ENCODE measurements at regions not wholly inside any gene's neighbourhood (a gene's known extent, or its start where the extent isn't known, plus 50 kb on each side); places are given as distances from the start of the nearest gene placed in this dataset.
A peak's percentile ranks its signal among the peaks of the same experiment; 100 is the strongest.

GRCh38 chr6:95408111-95408510 is 169.2 kb upstream of the MANEA start:
- no peak overlapping the region for H3K4me3 ChIP-seq (ENCODE audit: low read depth, low read length)
- TF ChIP-seq CTCF (IDR thresholded peaks at IDR 0.05; ENCODE audit: borderline replicate concordance, insufficient read depth, low read depth, low read length) = no peak

DNA sequence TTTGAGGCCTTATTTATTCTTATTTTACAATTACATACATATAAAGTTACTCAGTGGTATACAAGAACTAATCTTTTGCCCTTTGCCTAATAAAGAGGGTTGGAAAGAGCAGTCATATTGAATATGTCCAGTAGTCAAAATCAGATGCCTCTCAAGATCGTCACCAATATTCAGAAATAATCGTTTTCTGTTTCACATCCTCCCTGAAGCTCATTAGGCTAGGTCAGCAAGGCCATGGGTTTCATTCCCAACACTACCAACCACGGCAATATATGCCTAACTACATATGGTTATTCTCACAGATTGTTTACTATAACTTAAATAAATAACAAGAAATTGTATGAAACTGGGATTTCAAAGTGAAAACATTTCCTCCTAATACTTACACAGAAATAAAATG is 167.2 kb upstream of the MANEA start:
- no peak for TF ChIP-seq CTCF (IDR thresholded peaks at IDR 0.05; ENCODE audit: borderline replicate concordance, insufficient read depth, low read depth, low read length)

DNA sequence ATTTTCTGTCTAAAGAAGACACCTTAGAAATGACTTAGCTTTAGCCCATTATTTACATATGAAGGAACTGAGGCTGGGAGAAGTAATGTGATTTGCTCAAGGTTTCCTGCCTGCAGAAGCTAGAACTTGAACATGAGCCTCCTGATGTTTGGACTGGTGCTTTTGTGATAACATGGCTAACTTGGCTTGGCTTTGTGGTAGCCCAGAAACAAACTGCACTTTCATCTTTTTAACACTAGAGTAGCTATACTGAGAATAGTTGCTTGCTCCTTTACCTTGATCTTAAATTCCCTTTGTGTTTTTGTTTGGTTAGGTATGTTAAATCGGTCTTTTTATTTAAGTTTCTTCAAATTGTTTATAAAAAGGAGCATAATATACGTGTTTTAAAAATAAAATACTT is 163.5 kb upstream of the MANEA start:
- H3K4me3 ChIP-seq (ENCODE audit: low read depth, low read length) = no peak overlapping the region
- no peak for TF ChIP-seq CTCF (IDR thresholded peaks at IDR 0.05; ENCODE audit: borderline replicate concordance, insufficient read depth, low read depth, low read length)

More for the DNA sequence above, 167.2 kb upstream of the MANEA start:
- no peak overlapping the region for H3K4me3 ChIP-seq (ENCODE audit: low read depth, low read length)

DNA sequence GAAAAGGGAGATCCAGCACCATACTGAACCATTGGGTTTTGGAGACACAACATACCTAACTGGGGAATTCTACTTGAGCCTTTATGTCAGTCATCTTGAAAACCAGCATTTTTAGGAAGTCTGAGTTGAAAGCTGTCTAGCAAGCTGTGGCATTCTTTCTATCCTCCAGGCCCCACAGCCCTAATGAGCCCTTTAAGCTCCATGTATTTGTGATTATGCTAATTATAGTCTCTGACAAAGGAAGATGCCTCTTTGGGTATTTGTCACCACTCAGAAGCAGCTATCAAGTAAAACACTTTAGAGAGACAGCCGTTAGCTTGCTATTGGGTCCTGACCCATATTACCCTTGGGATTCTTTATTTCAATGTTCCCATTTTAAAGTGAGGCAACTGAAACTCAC is 159.5 kb upstream of the MANEA start:
- no peak for TF ChIP-seq CTCF (IDR thresholded peaks at IDR 0.05; ENCODE audit: borderline replicate concordance, insufficient read depth, low read depth, low read length)

DNA sequence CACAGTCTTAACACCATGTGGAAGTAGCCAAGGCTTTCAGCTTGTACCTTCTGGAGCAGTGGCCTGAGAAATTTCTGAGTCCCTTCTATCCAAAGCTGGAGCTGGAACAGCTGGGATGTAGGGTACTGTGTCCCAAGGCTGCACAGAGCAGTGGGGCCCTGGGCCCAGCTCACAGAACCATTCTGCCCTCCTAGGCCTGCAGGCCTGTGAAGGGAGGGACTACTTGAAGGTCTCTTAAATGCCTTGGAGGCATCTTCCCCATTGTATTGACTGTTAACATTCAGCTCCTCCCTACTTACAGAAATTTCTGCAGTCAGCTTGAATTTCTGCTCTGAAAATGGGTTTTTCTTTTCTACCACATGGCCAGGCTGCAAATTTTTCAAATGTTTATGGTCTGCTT is 156.5 kb upstream of the MANEA start:
- no peak for TF ChIP-seq CTCF (IDR thresholded peaks at IDR 0.05; ENCODE audit: borderline replicate concordance, insufficient read depth, low read depth, low read length)
- H3K4me3 ChIP-seq (ENCODE audit: low read depth, low read length) = no peak overlapping the region

More for the DNA sequence above, 159.5 kb upstream of the MANEA start:
- H3K4me3 ChIP-seq (ENCODE audit: low read depth, low read length) = no peak overlapping the region

DNA sequence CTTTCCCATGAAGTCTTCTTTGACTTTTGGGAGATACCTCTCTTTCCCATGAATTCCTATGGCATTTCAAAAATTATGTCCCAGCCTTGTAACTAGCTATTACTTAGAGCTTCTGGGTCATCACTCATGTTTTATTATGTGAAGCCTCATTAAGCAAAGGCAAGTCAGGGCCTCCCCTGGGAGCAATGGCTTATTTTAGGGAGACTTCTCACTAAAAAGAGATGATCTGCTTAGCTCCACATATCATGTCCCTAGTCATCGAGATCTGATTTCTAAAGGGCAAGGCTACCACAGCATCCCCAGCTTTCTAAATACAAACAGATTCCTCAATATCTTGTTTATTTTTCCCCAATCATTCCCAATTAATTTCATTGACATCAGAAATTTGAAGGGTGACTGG is 154.0 kb upstream of the MANEA start:
- no peak overlapping the region for H3K4me3 ChIP-seq (ENCODE audit: low read depth, low read length)
- no peak for TF ChIP-seq CTCF (IDR thresholded peaks at IDR 0.05; ENCODE audit: borderline replicate concordance, insufficient read depth, low read depth, low read length)

DNA sequence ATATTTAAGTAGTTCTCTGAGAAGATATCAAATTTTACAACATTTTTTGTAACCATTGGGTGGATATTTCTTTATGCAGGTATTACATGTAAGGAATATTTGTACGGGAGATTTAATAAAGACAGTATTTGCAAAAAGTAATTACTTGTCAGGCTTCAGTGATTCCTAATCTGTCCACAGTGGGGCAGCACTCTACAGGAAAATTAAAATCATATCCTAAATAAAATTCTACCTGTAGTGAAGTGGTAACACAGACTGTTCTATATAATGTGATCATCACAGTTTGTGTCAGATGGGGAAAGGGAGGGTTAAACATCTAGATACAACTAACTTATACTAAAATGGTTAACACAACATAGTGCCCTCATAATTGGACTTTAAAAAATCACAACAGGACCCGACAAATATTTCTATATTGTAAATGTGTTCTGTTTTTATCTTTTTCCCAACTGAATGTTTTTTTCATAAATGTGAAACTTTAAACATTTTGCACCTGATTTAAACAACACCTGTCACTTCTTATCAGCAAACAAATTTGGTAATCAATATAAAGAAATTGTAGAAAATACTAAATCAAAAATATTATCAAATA is 145.6 kb upstream of the MANEA start:
- no peak overlapping the region for H3K4me3 ChIP-seq (ENCODE audit: low read depth, low read length)
- TF ChIP-seq CTCF (IDR thresholded peaks at IDR 0.05; ENCODE audit: borderline replicate concordance, insufficient read depth, low read depth, low read length) = 0 out of 2 replicates have a peak, but pooled peaks have one; percentile 32
